OCI-LY1 (cell line): ENCODE measurements at regions not wholly inside any gene's neighbourhood (a gene's known extent, or its start where the extent isn't known, plus 50 kb on each side); places are given as distances from the start of the nearest gene placed in this dataset.

Source experiments
- CTCF ChIP-seq: fragments of 200-600 bp; sonication (generic), shearing (Covaris generic); IDR thresholded peaks from 2 replicates; pipeline ENCODE4 v1.5.1; 2017; ENCODE audit warnings: mild to moderate bottlenecking, antibody characterized with exemption, low read length, moderate library complexity, mixed read lengths
- EZH2 ChIP-seq: fragments of 200-600 bp; sonication (generic), shearing (Covaris generic); IDR thresholded peaks from 2 replicates; pipeline ENCODE4 v1.8.0; 2017; ENCODE audit warnings: borderline replicate concordance, mixed run types, mild to moderate bottlenecking, antibody characterized with exemption, low read length, moderate library complexity, mixed read lengths

- TF ChIP-seq CTCF = no peak
- TF ChIP-seq EZH2 = no peak
Measured at GRCh38 chr3:76010252-76010651, 224.9 kb upstream of the ZNF717 start.
